HEK293 (cell line): ENCODE measurements at regions not wholly inside any gene's neighbourhood (a gene's known extent, or its start where the extent isn't known, plus 50 kb on each side); places are given as distances from the start of the nearest gene placed in this dataset.

Experiments used
- CTCF ChIA-PET: fragments of 350-600 bp; formaldehyde crosslinking; extraction: SDS; loops from one replicate; lab custom pipeline; 2021; ENCODE audit warnings: antibody characterized with exemption; lab: Yijun Ruan, JAX
- POLR2A ChIA-PET: fragments of 300-600 bp; formaldehyde crosslinking; extraction: SDS; loops from one replicate; lab custom pipeline; 2020; ENCODE audit warnings: antibody characterized with exemption, inconsistent platforms; lab: Yijun Ruan, JAX
- H3K27ac ChIP-seq: fragments of 200-500 bp; sonication (Bioruptor generic); 2 replicates; pipeline ENCODE4 v1.5.1; 2014; ENCODE audit warnings: low read depth, low read length, control low read depth, inconsistent platforms; ENCODE audit errors: extremely low read depth
- H3K36me3 ChIP-seq, 2 experiments: fragments of 200-500 bp in 1 of 2; sonication (Bioruptor generic) in 1 of 2; 1 replicate in 1 of 2; 2 replicates in 1 of 2; pipeline ENCODE4 v1.5.1; 2014 to 2017; ENCODE audit warnings: inconsistent platforms in 2 of 2, low read length in 2 of 2; ENCODE audit not compliant: control insufficient read depth in 2 of 2, insufficient read depth in 1 of 2
- H3K4me1 ChIP-seq: fragments of 200-500 bp; sonication (Bioruptor generic); 2 replicates; pipeline ENCODE4 v1.5.1; 2014; ENCODE audit warnings: mild to moderate bottlenecking, low read length, inconsistent platforms; ENCODE audit not compliant: control insufficient read depth, insufficient read depth
- H3K4me3 ChIP-seq: 2 replicates; pipeline ENCODE4 v1.5.1; 2011; ENCODE audit warnings: low read depth, mild to moderate bottlenecking, control low read depth, low read length, moderate library complexity
- H3K9me3 ChIP-seq: fragments of 200-500 bp; sonication (Bioruptor generic); 2 replicates; pipeline ENCODE4 v1.5.1; 2014; ENCODE audit warnings: low read depth, low read length, inconsistent platforms; ENCODE audit not compliant: control insufficient read depth, insufficient read depth
- ELK4 ChIP-seq: IDR thresholded peaks from 2 replicates; pipeline ENCODE4 v1.6.1; 2011; ENCODE audit warnings: mild to moderate bottlenecking, low read depth, low read length, borderline replicate concordance
- HIC1 ChIP-seq: fragments of 450-650 bp; formaldehyde crosslinking; IDR thresholded peaks from 2 replicates; pipeline ENCODE4 v1.5.1; 2016; ENCODE audit warnings: missing biosample characterization, missing genetic modification characterization
- INSM2 ChIP-seq: fragments of 450-650 bp; formaldehyde crosslinking; IDR thresholded peaks from 2 replicates; pipeline ENCODE4 v1.5.1; 2016; ENCODE audit warnings: missing biosample characterization, missing genetic modification characterization
- REST ChIP-seq: fragments of 450-650 bp; formaldehyde crosslinking; IDR thresholded peaks from 2 replicates; pipeline ENCODE4 v1.5.1; 2016; ENCODE audit warnings: missing biosample characterization, missing genetic modification characterization
- SETDB1 ChIP-seq: IDR thresholded peaks from one replicate; pipeline ENCODE4 v1.6.1; 2017; ENCODE audit warnings: mild to moderate bottlenecking, low read length, moderate library complexity, mixed read lengths; ENCODE audit not compliant: insufficient read length
- ZBTB10 ChIP-seq: fragments of 450-650 bp; formaldehyde crosslinking; IDR thresholded peaks from 2 replicates; pipeline ENCODE4 v1.5.1; 2016; ENCODE audit warnings: missing biosample characterization, missing genetic modification characterization
- ZBTB26 ChIP-seq: fragments of 450-650 bp; formaldehyde crosslinking; optimal IDR thresholded peaks from 2 replicates; pipeline ENCODE3; 2016; ENCODE audit warnings: missing biosample characterization, mild to moderate bottlenecking, missing genetic modification characterization
- ZBTB6 ChIP-seq: fragments of 450-650 bp; formaldehyde crosslinking; IDR thresholded peaks from 2 replicates; pipeline ENCODE4 v1.5.1; 2017; ENCODE audit warnings: missing biosample characterization, missing genetic modification characterization
- ZNF214 ChIP-seq: fragments of 450-650 bp; formaldehyde crosslinking; IDR thresholded peaks from 2 replicates; pipeline ENCODE4 v1.5.1; 2017; ENCODE audit warnings: missing biosample characterization, mild to moderate bottlenecking, missing genetic modification characterization, borderline replicate concordance
- ZNF280C ChIP-seq: fragments of 450-650 bp; formaldehyde crosslinking; IDR thresholded peaks from 2 replicates; pipeline ENCODE4 v1.5.1; 2016; ENCODE audit warnings: missing biosample characterization, missing genetic modification characterization
- ZNF449 ChIP-seq: fragments of 450-650 bp; formaldehyde crosslinking; IDR thresholded peaks from 2 replicates; pipeline ENCODE4 v1.5.1; 2017; ENCODE audit warnings: missing biosample characterization, mild to moderate bottlenecking, missing genetic modification characterization, moderate library complexity
- ZNF548 ChIP-seq: fragments of 450-650 bp; formaldehyde crosslinking; IDR thresholded peaks from 2 replicates; pipeline ENCODE4 v1.5.1; 2016; ENCODE audit warnings: missing biosample characterization, missing genetic modification characterization
- ZNF549 ChIP-seq: fragments of 450-650 bp; IDR thresholded peaks from 2 replicates; pipeline ENCODE4 v1.5.1; 2018; ENCODE audit warnings: missing biosample characterization, missing genetic modification characterization, mild to moderate bottlenecking, inconsistent platforms, moderate library complexity
- ZNF571 ChIP-seq: fragments of 450-650 bp; formaldehyde crosslinking; IDR thresholded peaks from 2 replicates; pipeline ENCODE4 v1.5.0; 2017; ENCODE audit warnings: missing biosample characterization, missing genetic modification characterization
- ZNF585B ChIP-seq: fragments of 450-650 bp; formaldehyde crosslinking; IDR thresholded peaks from 2 replicates; pipeline ENCODE4 v1.5.1; 2016; ENCODE audit warnings: missing biosample characterization, missing genetic modification characterization
- ZNF596 ChIP-seq: fragments of 450-650 bp; IDR thresholded peaks from 2 replicates; pipeline ENCODE4 v1.5.0; 2018; ENCODE audit warnings: missing biosample characterization, mild to moderate bottlenecking, missing genetic modification characterization, moderate library complexity

GRCh38 chr9:1766042-1766441 is 249.1 kb upstream of the SMARCA2 start:
- Histone ChIP-seq H3K36me3 (no peaks in the 10 kb centered on the region), H3K9me3 (no peaks in the 10 kb centered on the region), H3K4me1 (no peaks in the 10 kb centered on the region), H3K4me3 (no peak overlapping the region), H3K27ac (no peak overlapping the region)
- ChIA-PET POLR2A (no interaction called here), CTCF (interaction anchor here (0.7 kb wide), 1 partner anchor 181 kb away, joined by 3 read pairs; no protein-coding TSS in a partner anchor)
- TF ChIP-seq ZNF280C, result no peak
- no peak for TF ChIP-seq ZNF571 (tag by site-specific recombination)
- no peak for TF ChIP-seq ZNF596 (tag by site-specific recombination)
- no peak for TF ChIP-seq SETDB1
- TF ChIP-seq ZNF585B (tag by site-specific recombination), result no peak
- no peak for TF ChIP-seq ELK4
- no peak for TF ChIP-seq INSM2
- TF ChIP-seq ZBTB26 (tag by site-specific recombination), result no peak
- no peak for TF ChIP-seq ZBTB10 (tag by site-specific recombination)

GRCh38 chr9:1768561-1768960 is 246.6 kb upstream of the SMARCA2 start:
- POLR2A ChIA-PET, result no interaction called here
- CTCF ChIA-PET, result interaction anchor here (0.6 kb wide), 1 partner anchor 887 kb away, joined by 5 read pairs; no protein-coding TSS in a partner anchor
- H3K9me3 ChIP-seq, result no peaks in the 10 kb centered on the region
- no peak overlapping the region for H3K4me3 ChIP-seq
- H3K36me3 ChIP-seq, result no peaks in the 10 kb centered on the region
- no peaks in the 10 kb centered on the region for H3K4me1 ChIP-seq
- H3K27ac ChIP-seq, result no peak overlapping the region
- TF ChIP-seq HIC1 (tag by site-specific recombination) (no peak), ZNF548 (tag by site-specific recombination) (no peak), ZNF449 (tag by site-specific recombination) (no peak), REST (no peak), ZNF549 (tag by site-specific recombination) (no peak), ZBTB6 (tag by site-specific recombination) (no peak), ZNF214 (tag by site-specific recombination) (no peak)
